Epidermal melanocyte (primary cell): ENCODE measurements at regions not wholly inside any gene's neighbourhood (a gene's known extent, or its start where the extent isn't known, plus 50 kb on each side); places are given as distances from the start of the nearest gene placed in this dataset.

Experiments
- DNase-seq: peaks from one replicate; pipeline ENCODE4 v3.0.0; 2011; ENCODE audit warnings: low spot score; ENCODE audit not compliant: insufficient read length

DNA sequence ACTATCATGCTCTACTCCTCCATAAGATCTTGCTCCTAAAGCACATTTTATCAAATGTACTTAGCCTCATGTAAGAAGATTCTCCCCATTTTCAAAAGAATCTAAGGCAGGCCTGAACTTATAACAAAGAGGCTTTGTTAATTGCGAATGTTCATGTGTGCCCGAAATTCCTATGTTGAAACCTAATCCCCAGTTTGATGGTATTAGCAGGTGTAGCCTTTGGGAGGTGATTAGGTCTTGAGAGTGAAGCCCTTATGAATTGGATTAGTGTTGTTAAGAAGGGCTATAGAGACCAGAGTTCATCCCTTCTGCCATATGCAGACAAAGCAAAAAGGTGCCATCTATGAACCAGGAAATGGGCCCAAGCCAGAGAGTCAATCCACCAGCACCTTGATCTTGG lies 234.5 kb downstream of the PAX3 start:
- DNase-seq = no peak

GRCh38 chr2:222058819-222059445 lies 239.9 kb downstream of the PAX3 start:
- DNase-seq = no peak

GRCh38 chr2:222057347-222058073 lies 241.3 kb downstream of the PAX3 start:
- DNase-seq = no peak

DNA sequence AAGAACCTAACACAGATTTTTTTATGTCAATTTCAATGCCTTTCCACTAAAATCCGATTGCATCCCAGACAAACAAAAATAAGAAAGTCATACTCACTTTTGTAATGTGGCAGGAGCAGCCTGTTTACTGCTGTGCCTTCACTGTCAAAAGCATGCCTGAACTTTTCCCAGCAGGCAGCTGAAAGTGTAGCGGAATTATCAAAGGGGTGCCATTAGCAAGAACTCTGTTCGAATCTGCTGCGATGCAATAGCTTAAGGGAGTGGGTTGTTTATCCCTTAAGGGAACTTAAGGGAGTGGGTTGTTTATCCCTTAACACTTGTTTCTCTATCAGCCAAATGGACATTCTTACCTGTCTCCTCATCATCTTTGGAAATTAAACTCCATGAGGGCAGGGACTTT lies 243.5 kb downstream of the PAX3 start:
- no peak for DNase-seq

DNA sequence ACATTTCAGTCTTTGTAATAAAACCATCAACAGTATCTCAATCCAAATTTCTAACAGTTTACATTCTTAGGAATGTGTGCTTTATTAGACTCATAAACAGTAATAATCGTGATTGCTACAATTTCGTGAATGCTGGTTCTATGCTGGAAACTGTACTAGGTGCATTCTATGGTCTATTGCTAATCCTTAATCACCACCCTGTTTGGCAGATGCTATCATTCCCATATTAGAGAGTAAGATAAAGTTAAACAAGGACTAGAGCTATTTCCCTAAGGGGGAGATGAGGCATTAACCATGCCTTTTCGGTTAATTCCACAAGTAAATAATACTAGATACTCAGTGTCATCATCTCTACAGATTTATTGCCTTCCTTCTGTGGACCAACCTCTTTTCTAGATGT lies 244.0 kb downstream of the PAX3 start:
- no peak for DNase-seq

GRCh38 chr2:222052934-222053367 lies 245.8 kb downstream of the PAX3 start:
- DNase-seq = no peak

- no peak for DNase-seq
Observed at GRCh38 chr2:222050981-222051380, 247.8 kb downstream of the PAX3 start.

- DNase-seq = no peak
Observed at GRCh38 chr2:222049946-222050345, 248.9 kb downstream of the PAX3 start.

DNA sequence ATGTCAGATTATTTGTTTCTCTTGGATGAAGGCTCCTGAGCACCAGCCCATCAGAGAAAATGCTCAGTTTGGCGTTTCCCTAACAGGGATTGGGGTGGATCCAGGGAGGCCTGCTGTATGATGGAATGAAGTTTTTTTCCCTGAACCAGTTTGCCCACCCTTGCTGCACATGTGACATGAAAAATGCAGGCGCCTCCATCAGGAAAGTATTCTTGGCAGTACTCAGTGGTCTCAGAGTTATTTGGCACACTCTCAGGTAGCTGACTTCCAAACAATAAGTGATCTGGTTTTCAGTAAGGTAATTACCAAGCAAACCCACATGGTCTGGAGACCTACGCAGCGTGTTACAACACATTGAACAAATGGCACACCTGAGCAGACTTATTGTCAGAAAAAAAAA lies 254.9 kb downstream of the PAX3 start:
- no peak for DNase-seq

GRCh38 chr2:222042666-222043065 lies 256.1 kb downstream of the PAX3 start:
- DNase-seq = peak; percentile 23

DNA sequence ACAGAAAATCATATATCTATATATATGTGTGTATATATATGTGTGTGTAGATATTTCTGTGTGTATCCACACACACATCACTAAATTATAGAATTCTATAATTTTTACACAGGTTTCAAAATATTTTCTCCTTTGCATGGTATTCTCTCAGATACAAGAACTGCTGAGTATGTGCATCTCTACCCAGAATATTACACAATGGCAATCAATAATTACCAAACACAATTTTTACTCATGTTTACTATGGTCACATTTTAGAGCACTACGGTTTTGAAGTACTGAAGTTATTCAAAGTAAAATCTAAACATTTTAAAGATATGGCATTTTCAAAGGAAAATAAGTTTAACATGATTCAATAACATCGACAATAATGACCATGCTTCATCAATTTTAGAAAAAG lies 258.5 kb downstream of the PAX3 start:
- no peak for DNase-seq

DNA sequence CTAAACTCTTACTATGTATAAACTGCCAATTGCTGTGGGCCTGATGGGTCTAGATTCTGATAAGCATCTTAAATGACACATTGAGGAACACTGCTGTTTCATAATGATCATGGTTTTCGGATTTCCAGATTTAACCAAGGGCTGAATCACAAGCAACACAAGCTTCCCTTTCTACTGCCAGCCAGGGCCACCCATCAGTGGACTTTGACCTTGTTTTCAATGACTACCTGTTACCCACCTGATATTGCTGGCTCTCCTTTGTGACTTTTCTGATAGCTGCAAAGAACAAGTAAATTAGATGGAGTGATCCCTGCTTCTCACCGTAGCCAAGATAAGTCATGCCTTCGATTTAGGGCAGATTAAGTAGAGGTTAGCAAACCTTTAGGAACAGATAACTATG lies 259.0 kb downstream of the PAX3 start:
- DNase-seq = no peak

DNA sequence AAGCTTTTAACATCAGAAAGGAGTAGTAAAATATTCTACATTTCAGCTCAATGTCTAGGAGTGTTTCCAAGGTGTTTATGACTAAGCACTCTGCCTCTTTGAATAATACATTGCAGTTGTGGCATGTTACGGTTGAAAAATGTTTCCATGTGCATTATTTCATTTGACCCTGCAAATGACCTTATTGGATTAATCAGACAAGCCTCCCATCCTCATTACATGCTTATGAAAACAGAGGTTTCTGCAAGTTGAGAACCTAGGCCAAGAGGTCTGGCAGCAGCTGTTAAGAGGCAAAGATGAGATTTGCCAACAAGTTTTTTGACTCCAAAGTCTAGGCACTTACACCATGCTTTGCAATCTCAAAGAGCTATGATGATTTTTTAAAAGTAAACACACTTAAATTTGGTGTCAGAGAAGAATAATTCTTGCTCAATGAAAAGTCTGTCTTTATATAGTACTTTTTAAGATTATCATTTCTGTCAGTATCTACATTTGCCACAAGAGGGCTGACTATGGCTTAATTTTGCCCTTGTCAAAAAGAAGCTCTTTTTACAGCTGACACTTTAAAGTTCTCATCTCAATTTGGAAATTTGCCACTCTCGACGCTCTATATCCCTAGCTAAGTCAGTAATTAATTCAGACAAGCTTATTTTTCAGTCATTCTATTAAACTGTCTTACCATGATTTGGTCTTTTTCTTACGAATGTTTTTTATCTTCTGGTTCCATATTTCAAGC lies 260.6 kb downstream of the PAX3 start:
- peak; percentile 36 for DNase-seq

- DNase-seq = no peak
Observed at GRCh38 chr2:222037211-222037610, 261.6 kb downstream of the PAX3 start.

DNA sequence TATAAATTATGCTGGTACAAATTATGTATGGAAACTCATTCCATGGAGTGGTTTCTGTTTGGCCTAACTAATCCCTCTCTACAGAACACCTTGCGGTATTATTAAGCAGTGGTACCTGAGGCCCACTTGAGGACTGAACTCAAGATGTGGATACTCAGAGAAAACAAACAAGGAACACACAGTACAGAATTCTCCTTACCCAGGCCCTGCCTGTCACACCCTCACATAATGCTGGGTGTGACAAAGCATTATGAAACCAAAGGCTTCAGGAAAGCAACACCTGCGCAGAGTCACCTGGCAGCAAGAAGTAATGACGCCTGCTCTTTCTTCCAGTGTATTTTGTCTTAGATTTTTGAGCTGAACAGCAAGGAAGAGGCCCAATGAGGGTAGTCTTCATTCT lies 264.7 kb downstream of the PAX3 start:
- DNase-seq = no peak

DNA sequence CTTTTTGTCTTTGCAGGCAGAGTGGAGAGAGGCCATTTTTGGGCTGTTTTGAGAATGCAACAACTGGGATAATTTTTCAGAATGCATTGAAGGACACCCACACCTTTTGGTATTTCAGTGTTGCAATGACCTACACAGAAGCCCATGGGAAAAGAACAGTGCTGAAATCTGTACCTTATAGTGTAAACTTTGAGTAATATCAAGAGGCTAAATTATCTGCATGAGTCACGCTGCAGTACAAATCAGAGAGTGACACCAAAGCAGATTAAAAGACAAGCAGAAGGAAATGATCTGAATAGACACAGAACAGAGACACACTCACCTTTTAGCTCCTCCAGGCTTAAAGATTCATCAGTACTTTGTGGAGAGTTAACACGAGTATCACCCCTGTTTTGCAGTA lies 265.3 kb downstream of the PAX3 start:
- no peak for DNase-seq

- DNase-seq = no peak
Observed at GRCh38 chr2:222025881-222026271, 272.9 kb downstream of the PAX3 start.

DNA sequence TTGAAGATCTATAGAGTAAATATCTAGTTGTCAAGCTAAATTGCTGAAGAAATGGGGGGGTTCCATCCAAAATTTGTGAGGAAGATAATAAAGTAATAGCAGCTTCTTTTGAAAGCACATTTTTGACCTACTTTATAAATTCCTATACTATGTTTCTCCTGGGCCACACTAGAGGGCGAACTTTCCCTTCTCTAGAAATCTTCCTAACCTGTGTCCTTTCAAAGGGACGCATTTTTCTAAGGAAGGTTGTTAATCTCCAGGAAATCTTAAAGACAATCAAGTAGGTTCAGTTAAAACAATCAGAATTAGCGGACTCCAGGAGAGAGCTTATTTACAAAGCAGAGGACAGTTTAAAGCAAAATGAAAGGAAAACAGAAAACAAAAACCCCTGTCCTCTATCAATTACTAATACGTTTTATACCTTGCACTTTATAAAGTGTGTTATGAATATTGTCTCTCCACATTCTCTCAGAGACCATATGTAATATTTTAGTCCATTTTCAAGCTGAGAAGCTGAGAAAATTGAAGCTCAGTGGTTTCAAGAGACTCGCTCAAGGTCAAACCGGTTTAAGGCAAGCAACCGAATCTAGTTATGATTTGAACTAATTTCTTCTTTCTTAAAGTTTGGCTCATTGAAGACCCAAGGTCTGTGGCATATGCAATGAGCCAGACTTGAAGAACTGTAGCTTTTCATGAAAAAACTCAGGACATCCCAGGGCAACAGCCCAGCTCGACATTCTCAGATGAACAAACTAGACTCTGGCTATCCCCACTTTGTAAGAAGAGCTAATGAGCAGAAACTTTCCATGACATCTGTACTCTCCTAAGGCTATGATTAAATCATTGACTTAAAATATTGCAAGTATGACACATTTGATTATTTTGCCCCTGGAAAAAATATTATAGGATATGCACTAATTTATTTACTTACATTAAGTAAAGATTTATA lies 273.6 kb downstream of the PAX3 start:
- DNase-seq = peak; percentile 57

DNA sequence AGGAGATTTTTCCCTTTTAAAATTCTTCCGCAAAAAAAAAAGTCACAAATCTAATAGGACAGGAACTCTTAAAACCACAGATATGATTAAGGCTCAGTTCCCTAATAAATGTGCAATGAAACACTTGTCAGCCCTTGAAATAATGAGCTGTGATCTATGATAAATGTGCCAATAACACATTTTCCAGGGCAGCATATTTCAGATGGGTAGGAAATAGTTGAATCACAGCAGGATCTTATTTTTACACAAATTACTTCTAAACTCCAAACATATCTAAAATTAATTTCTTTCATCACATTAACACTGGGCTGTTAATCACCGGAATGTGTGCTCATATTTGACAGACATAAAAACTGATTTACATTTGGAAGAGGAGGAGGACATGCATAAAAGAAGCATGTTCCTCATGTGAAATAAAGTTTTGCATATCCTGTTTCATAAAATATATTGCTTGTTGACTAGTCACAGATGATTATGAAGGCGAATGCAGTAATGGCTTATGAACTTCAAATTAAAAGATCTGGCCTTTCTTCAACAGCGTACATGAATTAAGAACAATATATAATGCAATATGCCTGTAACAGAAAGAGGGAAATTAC lies 281.4 kb downstream of the PAX3 start:
- no peak for DNase-seq

GRCh38 chr2:222013889-222014288 lies 284.9 kb downstream of the PAX3 start:
- no peak for DNase-seq

DNA sequence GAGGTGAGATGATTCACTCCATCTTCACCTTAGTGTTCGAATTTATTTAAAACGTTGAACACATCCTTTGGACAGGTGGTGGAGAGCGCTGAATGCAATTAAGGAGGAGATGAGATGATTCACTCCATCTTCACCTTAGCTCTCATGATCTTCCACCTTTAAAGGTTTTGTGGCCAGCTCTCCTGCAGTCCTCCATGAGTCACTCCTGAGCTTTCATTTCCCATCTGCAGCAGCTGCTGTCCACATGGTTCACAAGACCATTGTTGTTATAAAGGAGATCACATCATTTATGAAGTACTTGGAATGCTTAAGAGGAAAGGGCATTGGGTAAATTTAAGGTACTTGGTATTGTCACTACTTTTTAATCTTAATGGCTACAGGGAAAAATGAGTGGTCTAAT lies 298.5 kb downstream of the PAX3 start:
- no peak for DNase-seq
